Testis (tissue), 2 donors: ENCODE measurements at regions not wholly inside any gene's neighbourhood (a gene's known extent, or its start where the extent isn't known, plus 50 kb on each side); places are given as distances from the start of the nearest gene placed in this dataset.

Experiments
- POLR2A ChIP-seq: fragments of 450-650 bp; IDR thresholded peaks from one replicate; pipeline ENCODE4 v1.6.1; 2017; ENCODE audit warnings: antibody characterized with exemption, mild to moderate bottlenecking, moderate library complexity
- TF ChIP-seq, protein P1 (sequence below), 3 experiments: fragments of 450-650 bp in 2 of 3; fragments of 200-600 bp in 1 of 3; sonication (generic) in 1 of 3; IDR thresholded peaks; one replicate each; pipeline ENCODE4 v1.5.1; 2016 to 2019; ENCODE audit warnings: antibody characterized with exemption in 3 of 3, mild to moderate bottlenecking in 2 of 3, moderate library complexity in 1 of 3

DNA sequence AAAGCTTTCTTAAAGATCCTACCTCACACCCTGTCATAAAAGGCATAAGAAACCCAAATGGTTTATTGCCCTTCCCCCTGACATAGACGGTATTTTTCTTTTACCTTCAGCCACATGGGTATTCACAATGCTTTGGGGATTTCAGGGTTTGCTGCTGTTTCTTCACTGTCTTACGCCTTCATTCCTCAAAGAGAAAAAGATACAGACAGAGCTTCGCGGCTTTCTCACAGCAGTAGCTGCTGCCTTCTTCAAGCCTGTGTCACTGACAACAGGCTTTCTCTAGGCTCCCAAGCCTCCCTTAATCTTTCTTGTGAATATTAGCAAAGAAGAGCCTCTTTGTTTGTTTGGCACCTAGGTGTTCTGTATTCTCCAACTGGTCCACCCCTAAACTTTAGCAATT lies 197.4 kb upstream of the ARID2 start:
- TF ChIP-seq, protein P1, sequence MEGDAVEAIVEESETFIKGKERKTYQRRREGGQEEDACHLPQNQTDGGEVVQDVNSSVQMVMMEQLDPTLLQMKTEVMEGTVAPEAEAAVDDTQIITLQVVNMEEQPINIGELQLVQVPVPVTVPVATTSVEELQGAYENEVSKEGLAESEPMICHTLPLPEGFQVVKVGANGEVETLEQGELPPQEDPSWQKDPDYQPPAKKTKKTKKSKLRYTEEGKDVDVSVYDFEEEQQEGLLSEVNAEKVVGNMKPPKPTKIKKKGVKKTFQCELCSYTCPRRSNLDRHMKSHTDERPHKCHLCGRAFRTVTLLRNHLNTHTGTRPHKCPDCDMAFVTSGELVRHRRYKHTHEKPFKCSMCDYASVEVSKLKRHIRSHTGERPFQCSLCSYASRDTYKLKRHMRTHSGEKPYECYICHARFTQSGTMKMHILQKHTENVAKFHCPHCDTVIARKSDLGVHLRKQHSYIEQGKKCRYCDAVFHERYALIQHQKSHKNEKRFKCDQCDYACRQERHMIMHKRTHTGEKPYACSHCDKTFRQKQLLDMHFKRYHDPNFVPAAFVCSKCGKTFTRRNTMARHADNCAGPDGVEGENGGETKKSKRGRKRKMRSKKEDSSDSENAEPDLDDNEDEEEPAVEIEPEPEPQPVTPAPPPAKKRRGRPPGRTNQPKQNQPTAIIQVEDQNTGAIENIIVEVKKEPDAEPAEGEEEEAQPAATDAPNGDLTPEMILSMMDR (IDR thresholded peaks at IDR 0.05): no peak
- TF ChIP-seq POLR2A: no peak
